Keratinocyte (primary cell): ENCODE measurements at regions not wholly inside any gene's neighbourhood (a gene's known extent, or its start where the extent isn't known, plus 50 kb on each side); places are given as distances from the start of the nearest gene placed in this dataset.

Experiments
- CTCF ChIP-seq, 3 experiments: IDR thresholded peaks in 1 of 3; conservative IDR thresholded peaks in 1 of 3; optimal IDR thresholded peaks in 1 of 3; 2 replicates in 2 of 3; 3 replicates in 1 of 3; pipeline versions ENCODE3 to v1.5.1; 2011; ENCODE audit warnings: low read length in 3 of 3, mild to moderate bottlenecking in 3 of 3, moderate library complexity in 2 of 3, control low read depth in 1 of 3, inconsistent platforms in 1 of 3; ENCODE audit not compliant: insufficient read depth in 2 of 3; ENCODE audit errors: extremely low read depth in 1 of 3
- EZH2 ChIP-seq: IDR thresholded peaks from one replicate; pipeline ENCODE4 v1.6.1; 2012; ENCODE audit warnings: inconsistent platforms, mild to moderate bottlenecking, low read length, moderate library complexity

- TF ChIP-seq CTCF (optimal IDR thresholded peaks at IDR 0.05 in 1 of 3, IDR thresholded peaks at IDR 0.05 in 1 of 3, conservative IDR thresholded peaks at IDR 0.05 in 1 of 3; ENCODE audit: extremely low read depth in 1 of 3, insufficient read depth in 2 of 3, low read length in 3 of 3) (no peak), EZH2 (no peak)
Measured at GRCh38 chr20:24872291-24873024, 76.6 kb upstream of the CST7 start.
